ENCODE measurements at regions not wholly inside any gene's neighbourhood (a gene's known extent, or its start where the extent isn't known, plus 50 kb on each side); places are given as distances from the start of the nearest gene placed in this dataset.

DNA sequence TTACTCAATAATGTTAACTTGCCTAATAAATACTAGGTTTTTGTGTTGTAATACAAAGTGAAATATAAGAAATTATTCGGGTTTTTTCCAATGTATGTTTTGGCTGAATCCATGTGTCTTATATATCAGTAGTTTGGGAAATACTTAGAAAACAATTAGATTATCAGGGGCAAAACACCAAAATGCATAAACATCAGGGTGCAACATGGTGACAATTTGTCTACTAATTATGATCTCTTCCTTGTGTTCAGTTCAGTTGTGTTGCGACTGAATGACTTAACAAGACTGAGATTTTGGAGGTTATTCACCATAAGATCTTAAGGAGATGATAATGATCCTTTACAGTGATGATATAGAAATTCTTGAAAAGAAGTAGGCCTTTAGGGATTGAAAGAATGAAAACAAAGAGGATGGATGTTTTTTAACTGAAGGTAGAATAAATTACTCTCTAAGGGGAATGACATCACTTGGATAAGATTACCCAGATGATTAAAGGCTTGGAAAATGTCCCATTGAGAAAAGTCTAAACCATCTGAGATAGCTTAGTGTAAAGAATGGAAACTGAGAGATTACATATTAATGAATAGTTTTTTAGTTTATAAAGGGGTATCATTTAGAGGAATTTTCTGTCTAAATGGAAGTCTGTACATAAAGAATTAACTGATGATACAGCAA lies 415.8 kb downstream of the SPATA31D1 start:
- no peak for DNase-seq (ENCODE audit: low read depth in 1 of 2, low spot score in 1 of 2)
- H3K9me3 ChIP-seq, result no peaks in the 10 kb centered on the region
- H3K4me2 ChIP-seq, result no peak overlapping the region
- WGBS (ENCODE audit: missing lambda C conversion rate), result 71% methylated on average over 2 of the region's 2 CpGs
- no peaks in the 10 kb centered on the region for H3K4me1 ChIP-seq
- FAIRE-seq, result no peak
- CTCF ChIA-PET, result interaction anchor here (0.7 kb wide), 1 partner anchor 24 kb away, joined by 3 read pairs; no protein-coding TSS in a partner anchor
- ATAC-seq, result no peak
- POLR2A ChIA-PET, result no interaction called here
- H3K4me3 ChIP-seq, result no peak overlapping the region
- no peak overlapping the region for H3K27ac ChIP-seq
- no peak for TF ChIP-seq FOSL2 (IDR thresholded peaks at IDR 0.05)
- no peak for TF ChIP-seq FOSL2 (CRISPR knock-in tag; IDR thresholded peaks at IDR 0.05)
- TF ChIP-seq, protein P1, sequence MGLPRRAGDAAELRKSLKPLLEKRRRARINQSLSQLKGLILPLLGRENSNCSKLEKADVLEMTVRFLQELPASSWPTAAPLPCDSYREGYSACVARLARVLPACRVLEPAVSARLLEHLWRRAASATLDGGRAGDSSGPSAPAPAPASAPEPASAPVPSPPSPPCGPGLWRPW (IDR thresholded peaks at IDR 0.05), result no peak
- no peak for TF ChIP-seq ZC3H11A (IDR thresholded peaks at IDR 0.05)
- TF ChIP-seq RFX5 (IDR thresholded peaks at IDR 0.05), result no peak
- TF ChIP-seq TP53 (CRISPR knock-in tag; IDR thresholded peaks at IDR 0.05), result no peak

DNA sequence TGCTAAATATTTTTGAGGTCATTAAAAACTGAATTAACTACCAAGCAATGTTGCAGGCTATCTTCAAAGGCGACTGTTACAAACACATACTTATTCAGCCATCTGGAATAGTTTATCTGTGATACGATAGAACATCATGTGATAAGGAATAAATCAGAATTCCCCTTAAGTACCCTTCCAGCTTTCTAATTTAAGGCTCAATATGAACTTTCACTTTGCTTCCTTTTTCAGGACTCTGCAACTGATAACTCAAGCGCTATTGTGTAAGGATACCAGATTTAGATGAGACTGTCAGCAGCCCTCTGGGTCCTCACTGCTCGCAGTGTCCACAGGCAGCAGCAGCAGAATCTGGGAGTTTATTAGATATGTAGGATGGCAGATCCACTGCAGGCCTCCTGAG lies 416.3 kb downstream of the SPATA31D1 start:
- Histone ChIP-seq H3K4me2 (no peak overlapping the region), H3K4me3 (no peak overlapping the region), H3K9me3 (no peaks in the 10 kb centered on the region), H3K4me1 (no peaks in the 10 kb centered on the region), H3K27ac (no peak overlapping the region)
- ChIA-PET CTCF (no interaction called here), POLR2A (no interaction called here)
- 69% methylated on average over 4 of the region's 4 CpGs for WGBS (ENCODE audit: missing lambda C conversion rate)
- TF ChIP-seq, protein P2, sequence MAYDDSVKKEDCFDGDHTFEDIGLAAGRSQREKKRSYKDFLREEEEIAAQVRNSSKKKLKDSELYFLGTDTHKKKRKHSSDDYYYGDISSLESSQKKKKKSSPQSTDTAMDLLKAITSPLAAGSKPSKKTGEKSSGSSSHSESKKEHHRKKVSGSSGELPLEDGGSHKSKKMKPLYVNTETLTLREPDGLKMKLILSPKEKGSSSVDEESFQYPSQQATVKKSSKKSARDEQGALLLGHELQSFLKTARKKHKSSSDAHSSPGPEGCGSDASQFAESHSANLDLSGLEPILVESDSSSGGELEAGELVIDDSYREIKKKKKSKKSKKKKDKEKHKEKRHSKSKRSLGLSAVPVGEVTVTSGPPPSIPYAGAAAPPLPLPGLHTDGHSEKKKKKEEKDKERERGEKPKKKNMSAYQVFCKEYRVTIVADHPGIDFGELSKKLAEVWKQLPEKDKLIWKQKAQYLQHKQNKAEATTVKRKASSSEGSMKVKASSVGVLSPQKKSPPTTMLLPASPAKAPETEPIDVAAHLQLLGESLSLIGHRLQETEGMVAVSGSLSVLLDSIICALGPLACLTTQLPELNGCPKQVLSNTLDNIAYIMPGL (CRISPR knock-in tag; IDR thresholded peaks at IDR 0.05; ENCODE audit: borderline replicate concordance), result no peak
- TF ChIP-seq, protein P3, sequence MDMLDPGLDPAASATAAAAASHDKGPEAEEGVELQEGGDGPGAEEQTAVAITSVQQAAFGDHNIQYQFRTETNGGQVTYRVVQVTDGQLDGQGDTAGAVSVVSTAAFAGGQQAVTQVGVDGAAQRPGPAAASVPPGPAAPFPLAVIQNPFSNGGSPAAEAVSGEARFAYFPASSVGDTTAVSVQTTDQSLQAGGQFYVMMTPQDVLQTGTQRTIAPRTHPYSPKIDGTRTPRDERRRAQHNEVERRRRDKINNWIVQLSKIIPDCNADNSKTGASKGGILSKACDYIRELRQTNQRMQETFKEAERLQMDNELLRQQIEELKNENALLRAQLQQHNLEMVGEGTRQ (IDR thresholded peaks at IDR 0.05), result no peak
- TF ChIP-seq ZSCAN20 (CRISPR knock-in tag; IDR thresholded peaks at IDR 0.05) (no peak), POLR2AphosphoS2 (conservative IDR thresholded peaks at IDR 0.05; ENCODE audit: low read length) (no peak), HDAC2 (IDR thresholded peaks at IDR 0.05) (no peak), MAFK (IDR thresholded peaks at IDR 0.05; ENCODE audit: partially characterized antibody) (no peak), HOXB13 (CRISPR knock-in tag; IDR thresholded peaks at IDR 0.05; ENCODE audit: low read depth) (no peak), ZFP36 (IDR thresholded peaks at IDR 0.05; ENCODE audit: borderline replicate concordance, partially characterized antibody) (no peak), KDM1A (IDR thresholded peaks at IDR 0.05; ENCODE audit: low read depth) (no peak), RARB (CRISPR knock-in tag; IDR thresholded peaks at IDR 0.05) (no peak), TP53 (CRISPR knock-in tag; IDR thresholded peaks at IDR 0.05) (no peak), JUNB (IDR thresholded peaks at IDR 0.05) (no peak), PHF8 (IDR thresholded peaks at IDR 0.05; ENCODE audit: borderline replicate concordance, low read depth) (no peak), NR3C1 (IDR thresholded peaks at IDR 0.05) (no peak), FOSL2 (IDR thresholded peaks at IDR 0.05) (no peak), FOSL2 (CRISPR knock-in tag; IDR thresholded peaks at IDR 0.05) (no peak), CHD4 (IDR thresholded peaks at IDR 0.05; ENCODE audit: borderline replicate concordance) (no peak), RFX5 (IDR thresholded peaks at IDR 0.05) (no peak)
- TF ChIP-seq, protein P4, sequence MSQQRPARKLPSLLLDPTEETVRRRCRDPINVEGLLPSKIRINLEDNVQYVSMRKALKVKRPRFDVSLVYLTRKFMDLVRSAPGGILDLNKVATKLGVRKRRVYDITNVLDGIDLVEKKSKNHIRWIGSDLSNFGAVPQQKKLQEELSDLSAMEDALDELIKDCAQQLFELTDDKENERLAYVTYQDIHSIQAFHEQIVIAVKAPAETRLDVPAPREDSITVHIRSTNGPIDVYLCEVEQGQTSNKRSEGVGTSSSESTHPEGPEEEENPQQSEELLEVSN (IDR thresholded peaks at IDR 0.05; ENCODE audit: borderline replicate concordance, low read depth), result no peak
- TF ChIP-seq, protein P5, sequence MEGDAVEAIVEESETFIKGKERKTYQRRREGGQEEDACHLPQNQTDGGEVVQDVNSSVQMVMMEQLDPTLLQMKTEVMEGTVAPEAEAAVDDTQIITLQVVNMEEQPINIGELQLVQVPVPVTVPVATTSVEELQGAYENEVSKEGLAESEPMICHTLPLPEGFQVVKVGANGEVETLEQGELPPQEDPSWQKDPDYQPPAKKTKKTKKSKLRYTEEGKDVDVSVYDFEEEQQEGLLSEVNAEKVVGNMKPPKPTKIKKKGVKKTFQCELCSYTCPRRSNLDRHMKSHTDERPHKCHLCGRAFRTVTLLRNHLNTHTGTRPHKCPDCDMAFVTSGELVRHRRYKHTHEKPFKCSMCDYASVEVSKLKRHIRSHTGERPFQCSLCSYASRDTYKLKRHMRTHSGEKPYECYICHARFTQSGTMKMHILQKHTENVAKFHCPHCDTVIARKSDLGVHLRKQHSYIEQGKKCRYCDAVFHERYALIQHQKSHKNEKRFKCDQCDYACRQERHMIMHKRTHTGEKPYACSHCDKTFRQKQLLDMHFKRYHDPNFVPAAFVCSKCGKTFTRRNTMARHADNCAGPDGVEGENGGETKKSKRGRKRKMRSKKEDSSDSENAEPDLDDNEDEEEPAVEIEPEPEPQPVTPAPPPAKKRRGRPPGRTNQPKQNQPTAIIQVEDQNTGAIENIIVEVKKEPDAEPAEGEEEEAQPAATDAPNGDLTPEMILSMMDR (IDR thresholded peaks at IDR 0.05), result no peak
- TF ChIP-seq, protein P6, sequence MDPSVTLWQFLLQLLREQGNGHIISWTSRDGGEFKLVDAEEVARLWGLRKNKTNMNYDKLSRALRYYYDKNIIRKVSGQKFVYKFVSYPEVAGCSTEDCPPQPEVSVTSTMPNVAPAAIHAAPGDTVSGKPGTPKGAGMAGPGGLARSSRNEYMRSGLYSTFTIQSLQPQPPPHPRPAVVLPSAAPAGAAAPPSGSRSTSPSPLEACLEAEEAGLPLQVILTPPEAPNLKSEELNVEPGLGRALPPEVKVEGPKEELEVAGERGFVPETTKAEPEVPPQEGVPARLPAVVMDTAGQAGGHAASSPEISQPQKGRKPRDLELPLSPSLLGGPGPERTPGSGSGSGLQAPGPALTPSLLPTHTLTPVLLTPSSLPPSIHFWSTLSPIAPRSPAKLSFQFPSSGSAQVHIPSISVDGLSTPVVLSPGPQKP (IDR thresholded peaks at IDR 0.05; ENCODE audit: low read depth, low read length), result no peak
- DNase-seq (ENCODE audit: low read depth in 1 of 2, low spot score in 1 of 2) (no peak), ATAC-seq (no peak), FAIRE-seq (no peak)

Measured in A549 (cell line).